Tibial nerve (tissue), 4 donors: ENCODE measurements at regions not wholly inside any gene's neighbourhood (a gene's known extent, or its start where the extent isn't known, plus 50 kb on each side); places are given as distances from the start of the nearest gene placed in this dataset.

ENCODE experiments used
- DNase-seq, 2 donors: peaks; one replicate each; pipeline ENCODE4 v3.0.0-alpha.2; 2019; ENCODE audit warnings: low spot score in 2 of 2
- H3K27ac ChIP-seq, 4 donors: fragments of 200-600 bp; sonication (generic) in 3 of 4; one replicate each; pipeline ENCODE4 v1.5.1; 2017 to 2019; ENCODE audit warnings: mild to moderate bottlenecking in 1 of 4
- H3K27me3 ChIP-seq, 2 donors: fragments of 200-600 bp; sonication (generic) in 1 of 2; one replicate each; pipeline versions ENCODE4 v1.5.1 to v1.6.0; 2017 to 2019
- H3K36me3 ChIP-seq, 3 donors: fragments of 200-600 bp; sonication (generic); one replicate each; pipeline ENCODE4 v1.5.1; 2018 to 2019
- H3K4me1 ChIP-seq, 4 donors: fragments of 200-600 bp; sonication (generic) in 3 of 4; one replicate each; pipeline ENCODE4 v1.5.1; 2017 to 2019
- H3K4me3 ChIP-seq, 4 donors: fragments of 200-600 bp; sonication (generic) in 3 of 4; one replicate each; pipeline ENCODE4 v1.5.1; 2017 to 2019; ENCODE audit warnings: mild to moderate bottlenecking in 1 of 4, moderate library complexity in 1 of 4
- H3K9me3 ChIP-seq, 4 donors: fragments of 200-600 bp; sonication (generic) in 3 of 4; one replicate each; pipeline ENCODE4 v1.5.1; 2017 to 2019
- EP300 ChIP-seq, 2 donors: sonication (generic); formaldehyde crosslinking; IDR thresholded peaks; one replicate each; pipeline ENCODE4 v1.6.1; 2017; ENCODE audit warnings: antibody characterized with exemption in 2 of 2, mild to moderate bottlenecking in 1 of 2
- POLR2A ChIP-seq, 2 donors: fragments of 450-650 bp; IDR thresholded peaks; one replicate each; pipeline ENCODE4 v1.6.1; 2017; ENCODE audit warnings: antibody characterized with exemption in 2 of 2, mild to moderate bottlenecking in 2 of 2, moderate library complexity in 2 of 2
- WGBS, 2 donors: methylation state at CpG; one replicate each; pipeline ENCODE4 v1.1.5; 2018; 5-methylcytosine and 5-hydroxymethylcytosine counted together
- TF ChIP-seq, protein P1 (sequence below), 5 experiments: fragments of 200-600 bp in 3 of 5; fragments of 450-650 bp in 2 of 5; sonication (generic) in 3 of 5; IDR thresholded peaks; one replicate each; pipeline ENCODE4 v1.5.1; 2016 to 2019; ENCODE audit warnings: antibody characterized with exemption in 5 of 5, mild to moderate bottlenecking in 3 of 5, moderate library complexity in 2 of 5

DNA sequence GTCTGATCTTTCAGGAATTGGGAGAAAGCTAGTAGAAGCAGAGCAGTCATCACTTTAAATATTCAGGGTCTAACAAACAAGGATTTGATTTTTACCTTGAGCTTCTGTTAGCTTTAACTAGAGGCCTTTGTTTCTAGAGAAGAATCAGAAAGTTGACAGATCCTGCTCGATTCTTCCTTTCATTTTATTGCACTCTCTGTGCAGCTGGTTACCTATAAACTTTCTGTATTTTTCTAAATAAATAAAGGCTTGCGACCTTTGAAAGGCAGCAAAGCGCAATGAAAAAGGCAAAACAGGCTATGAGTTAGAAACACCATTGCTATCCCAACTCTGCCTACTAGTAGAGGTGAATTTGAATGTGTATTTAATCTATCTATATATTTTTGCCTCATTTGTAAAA is 101.4 kb upstream of the NPY2R start:
- DNase-seq: no peak
- Histone ChIP-seq H3K4me3 (no peak overlapping the region), H3K27me3 (no peaks in the 10 kb centered on the region), H3K4me1 (no peaks in the 10 kb centered on the region), H3K36me3 (no peaks in the 10 kb centered on the region), H3K9me3 (no peaks in the 10 kb centered on the region), H3K27ac (no peak overlapping the region)
- 81 to 82% methylated on average over 3 of the region's 3 CpGs for WGBS, 2 donors
- TF ChIP-seq, protein P1, sequence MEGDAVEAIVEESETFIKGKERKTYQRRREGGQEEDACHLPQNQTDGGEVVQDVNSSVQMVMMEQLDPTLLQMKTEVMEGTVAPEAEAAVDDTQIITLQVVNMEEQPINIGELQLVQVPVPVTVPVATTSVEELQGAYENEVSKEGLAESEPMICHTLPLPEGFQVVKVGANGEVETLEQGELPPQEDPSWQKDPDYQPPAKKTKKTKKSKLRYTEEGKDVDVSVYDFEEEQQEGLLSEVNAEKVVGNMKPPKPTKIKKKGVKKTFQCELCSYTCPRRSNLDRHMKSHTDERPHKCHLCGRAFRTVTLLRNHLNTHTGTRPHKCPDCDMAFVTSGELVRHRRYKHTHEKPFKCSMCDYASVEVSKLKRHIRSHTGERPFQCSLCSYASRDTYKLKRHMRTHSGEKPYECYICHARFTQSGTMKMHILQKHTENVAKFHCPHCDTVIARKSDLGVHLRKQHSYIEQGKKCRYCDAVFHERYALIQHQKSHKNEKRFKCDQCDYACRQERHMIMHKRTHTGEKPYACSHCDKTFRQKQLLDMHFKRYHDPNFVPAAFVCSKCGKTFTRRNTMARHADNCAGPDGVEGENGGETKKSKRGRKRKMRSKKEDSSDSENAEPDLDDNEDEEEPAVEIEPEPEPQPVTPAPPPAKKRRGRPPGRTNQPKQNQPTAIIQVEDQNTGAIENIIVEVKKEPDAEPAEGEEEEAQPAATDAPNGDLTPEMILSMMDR (IDR thresholded peaks at IDR 0.05): no peak
- no peak for TF ChIP-seq EP300 (IDR thresholded peaks at IDR 0.05)

DNA sequence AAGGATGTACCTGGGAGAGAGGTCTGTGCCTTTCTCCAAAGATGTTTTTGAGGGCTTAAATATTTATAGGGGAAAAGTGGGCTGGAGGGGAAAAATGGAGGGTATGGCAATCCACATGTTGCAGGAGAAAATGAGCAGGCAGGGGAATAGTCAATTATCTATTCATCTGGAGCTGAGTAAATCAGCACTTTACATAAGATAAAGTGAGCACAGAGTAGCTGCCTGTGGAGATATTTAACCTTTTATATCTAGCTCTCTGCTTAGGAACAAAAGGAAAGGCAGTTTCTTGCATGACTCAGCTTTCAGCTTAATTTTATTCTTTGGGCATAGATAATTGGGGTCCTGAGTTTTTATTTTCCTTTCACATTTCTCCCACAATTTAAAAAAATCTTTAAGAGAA is 93.6 kb upstream of the NPY2R start:
- H3K27ac ChIP-seq: no peak overlapping the region
- H3K4me1 ChIP-seq: no peaks in the 10 kb centered on the region
- H3K4me3 ChIP-seq: no peak overlapping the region
- TF ChIP-seq EP300 (IDR thresholded peaks at IDR 0.05): no peak
- TF ChIP-seq, protein P1 (IDR thresholded peaks at IDR 0.05): no peak
- no peak for TF ChIP-seq POLR2A (IDR thresholded peaks at IDR 0.05)
- H3K9me3 ChIP-seq: no peaks in the 10 kb centered on the region
- DNase-seq: no peak
- H3K27me3 ChIP-seq: no peaks in the 10 kb centered on the region
- no peaks in the 10 kb centered on the region for H3K36me3 ChIP-seq

DNA sequence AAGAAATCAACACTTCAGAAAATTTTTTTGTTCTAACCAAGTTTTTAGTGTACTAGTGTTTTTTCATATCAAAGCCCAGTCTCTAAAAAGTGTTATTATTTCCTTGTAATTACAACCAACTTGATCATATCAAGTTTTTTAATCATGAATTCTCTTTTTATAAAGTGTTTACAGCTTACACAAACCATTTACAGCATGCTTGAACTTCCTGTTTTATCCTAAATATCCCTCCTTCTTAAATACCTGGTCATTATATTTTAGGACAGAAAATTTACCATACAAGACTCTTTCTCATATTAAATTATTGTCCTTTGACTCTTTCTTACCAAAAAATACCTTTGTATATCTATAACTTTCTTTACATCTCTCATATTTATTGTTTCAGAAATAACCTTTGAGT is 89.4 kb upstream of the NPY2R start:
- no peaks in the 10 kb centered on the region for H3K9me3 ChIP-seq
- DNase-seq: no peak
- H3K4me3 ChIP-seq: no peak overlapping the region
- no peaks in the 10 kb centered on the region for H3K36me3 ChIP-seq
- H3K27me3 ChIP-seq: no peaks in the 10 kb centered on the region
- H3K27ac ChIP-seq: no peak overlapping the region
- TF ChIP-seq POLR2A (IDR thresholded peaks at IDR 0.05) (no peak), EP300 (IDR thresholded peaks at IDR 0.05) (no peak)
- TF ChIP-seq, protein P1 (IDR thresholded peaks at IDR 0.05): no peak
- H3K4me1 ChIP-seq: no peaks in the 10 kb centered on the region

DNA sequence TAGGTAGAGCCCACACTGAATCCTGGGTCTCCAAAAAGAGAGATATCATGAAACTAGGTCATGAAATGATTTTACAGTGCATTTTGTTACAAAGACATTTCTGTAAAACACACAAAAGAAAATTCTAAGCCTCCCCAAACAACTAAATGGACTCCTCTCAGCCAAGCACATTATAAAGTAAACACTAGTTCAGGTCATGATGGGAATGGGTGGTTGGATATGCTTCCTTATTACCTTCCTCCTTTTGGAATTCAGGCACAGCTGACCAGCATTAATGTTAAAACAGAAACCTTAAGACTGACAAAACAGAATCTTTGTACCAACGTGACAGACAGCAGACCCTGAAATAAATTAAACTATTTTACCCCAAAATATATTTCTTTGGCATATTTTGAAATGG is 87.9 kb upstream of the NPY2R start:
- Histone ChIP-seq H3K36me3 (no peaks in the 10 kb centered on the region), H3K4me1 (no peaks in the 10 kb centered on the region), H3K27ac (no peak overlapping the region), H3K4me3 (no peak overlapping the region), H3K27me3 (no peaks in the 10 kb centered on the region), H3K9me3 (no peaks in the 10 kb centered on the region)
- TF ChIP-seq, protein P1 (IDR thresholded peaks at IDR 0.05): no peak
- TF ChIP-seq EP300 (IDR thresholded peaks at IDR 0.05) (no peak), POLR2A (IDR thresholded peaks at IDR 0.05) (no peak)
- 39 to 74% methylated on average over 1 of the region's 1 CpG for WGBS, 2 donors
- no peak for DNase-seq

DNA sequence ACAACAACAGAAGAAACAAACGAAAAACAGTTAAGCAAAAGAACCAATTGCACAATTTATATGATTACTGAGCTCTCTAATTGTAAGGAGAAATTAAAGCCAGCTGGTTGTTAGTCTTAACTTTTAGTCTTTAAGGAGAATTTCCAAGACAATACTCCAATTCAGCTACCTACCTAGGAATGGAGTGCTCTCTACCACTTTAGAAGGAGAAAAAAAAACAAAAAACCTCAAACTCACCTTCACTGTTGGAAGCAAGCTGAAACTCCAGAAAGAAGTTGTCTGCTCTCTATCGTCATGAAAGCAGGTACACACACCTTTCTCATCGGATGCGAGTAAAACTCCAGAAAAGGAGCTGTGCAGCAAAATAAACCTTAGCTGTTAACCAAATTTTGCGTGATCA is 86.1 kb upstream of the NPY2R start:
- no peaks in the 10 kb centered on the region for H3K27me3 ChIP-seq
- no peak overlapping the region for H3K27ac ChIP-seq
- H3K4me1 ChIP-seq: no peaks in the 10 kb centered on the region
- TF ChIP-seq POLR2A (IDR thresholded peaks at IDR 0.05): no peak
- TF ChIP-seq, protein P1 (IDR thresholded peaks at IDR 0.05): no peak
- no peak overlapping the region for H3K4me3 ChIP-seq
- 75 to 83% methylated on average over 5 of the region's 5 CpGs for WGBS, 2 donors
- H3K9me3 ChIP-seq: no peaks in the 10 kb centered on the region
- no peak for DNase-seq
- H3K36me3 ChIP-seq: no peaks in the 10 kb centered on the region
